Adrenal gland (tissue), 9 donors: ENCODE measurements at regions not wholly inside any gene's neighbourhood (a gene's known extent, or its start where the extent isn't known, plus 50 kb on each side); places are given as distances from the start of the nearest gene placed in this dataset.

ENCODE experiments used
- DNase-seq, 7 donors: peaks; one replicate each; pipeline ENCODE4 v3.0.0-alpha.2; 2019 to 2020
- H3K27ac ChIP-seq, 5 donors: fragments of 200-600 bp; sonication (generic) in 4 of 5; 1 replicate in 3 of 5; 2 replicates in 2 of 5; pipeline versions ENCODE4 v1.5.1 to v1.8.0; 2016 to 2020; ENCODE audit warnings: mild to moderate bottlenecking in 1 of 5
- H3K27me3 ChIP-seq: fragments of 200-600 bp; 2 replicates; pipeline ENCODE4 v1.8.0; 2021
- H3K36me3 ChIP-seq, 2 donors: fragments of 200-600 bp; replicated peaks in 1 of 2; 1 replicate in 1 of 2; 2 replicates in 1 of 2; pipeline versions ENCODE4 v1.5.1 to v1.8.0; 2018 to 2022
- H3K4me1 ChIP-seq, 2 donors: fragments of 200-600 bp; replicated peaks in 1 of 2; 1 replicate in 1 of 2; 2 replicates in 1 of 2; pipeline versions ENCODE4 v1.5.1 to v1.8.0; 2018 to 2021
- H3K4me3 ChIP-seq, 4 donors: fragments of 200-600 bp; sonication (generic) in 3 of 4; one replicate each; pipeline ENCODE4 v1.5.1; 2016 to 2018
- H3K9me3 ChIP-seq, 3 donors: fragments of 200-600 bp; sonication (generic) in 1 of 3; replicated peaks in 1 of 3; 1 replicate in 2 of 3; 2 replicates in 1 of 3; pipeline versions ENCODE4 v1.5.1 to v1.8.0; 2016 to 2021
- CTCF ChIP-seq, 6 experiments: fragments of 450-650 bp in 4 of 6; fragments of 200-600 bp in 2 of 6; sonication (generic) in 1 of 6; IDR thresholded peaks; 1 replicate in 5 of 6; 2 replicates in 1 of 6; pipeline versions ENCODE4 v1.5.1 to v1.8.0; 2016 to 2021; ENCODE audit warnings: antibody characterized with exemption in 6 of 6, mild to moderate bottlenecking in 2 of 6, moderate library complexity in 1 of 6
- POLR2A ChIP-seq, 2 donors: fragments of 450-650 bp; IDR thresholded peaks; one replicate each; pipeline ENCODE4 v1.6.1; 2017; ENCODE audit warnings: antibody characterized with exemption in 2 of 2, mild to moderate bottlenecking in 2 of 2, moderate library complexity in 1 of 2
- WGBS, 4 donors: extraction: QIAGEN DNeasy Blood & Tissue Kit in 2 of 4; methylation state at CpG; one replicate each; pipeline versions ENCODE4 v1.1.5 to v1.1.7; 2013 to 2017; 5-methylcytosine and 5-hydroxymethylcytosine counted together
- intact Hi-C, 2 donors: fragments of 100-400 bp; cut with DNase I; formaldehyde crosslinking; loops; one replicate each; pipeline versions ENCODE4 v1.14.1 to v1.15.0; 2022 to 2023
- donor health status: healthy with polysubstance abuse.
- donor health status: Bipolar disorder and iron deficiency.
- donor health status: DM: yes; HTN: yes; CAD: no.
- donor health status: DM: no; HTN: no; CAD: no.
- donor health status: DM: no; HTN: no; CAD: no.

- H3K9me3 ChIP-seq, result no peaks in the 10 kb centered on the region
- 66 to 85% (median 75%) methylated on average over 4 to 5 of the region's 5 CpGs for WGBS, 4 donors
- no peaks in the 10 kb centered on the region for H3K36me3 ChIP-seq
Observed at GRCh38 chr2:97359861-97360584, 229.7 kb downstream of the ANKRD36B start.

GRCh38 chr2:97355887-97356286, 233.8 kb downstream of the ANKRD36B start:
- Histone ChIP-seq H3K4me1 (no peaks in the 10 kb centered on the region), H3K27me3 (no peaks in the 10 kb centered on the region), H3K9me3 (no peaks in the 10 kb centered on the region), H3K36me3 (no peaks in the 10 kb centered on the region), H3K4me3 (no peak overlapping the region), H3K27ac (no peak overlapping the region)
- peak in 1 of 7 donors; percentile 10 for DNase-seq
- TF ChIP-seq CTCF (IDR thresholded peaks at IDR 0.05), result no peak
- no peak for TF ChIP-seq POLR2A (IDR thresholded peaks at IDR 0.05)
- WGBS, 4 donors, result 60 to 83% (median 74%) methylated on average over 4 of the region's 4 CpGs
- intact Hi-C loops, result no loop called here

More at GRCh38 chr2:97359861-97360584, 229.7 kb downstream of the ANKRD36B start:
- DNase-seq, result peak in 1 of 7 donors; percentile 29
- Histone ChIP-seq H3K4me3 (no peak overlapping the region), H3K27ac (no peak overlapping the region), H3K27me3 (no peaks in the 10 kb centered on the region), H3K4me1 (no peaks in the 10 kb centered on the region)
- no peak for TF ChIP-seq CTCF (IDR thresholded peaks at IDR 0.05)
- TF ChIP-seq POLR2A (IDR thresholded peaks at IDR 0.05), result no peak
- intact Hi-C loops, result no loop called here

- intact Hi-C loops, result no loop called here
Observed at GRCh38 chr2:97355176-97355575, 234.5 kb downstream of the ANKRD36B start.

GRCh38 chr2:97354576-97354975, 235.1 kb downstream of the ANKRD36B start:
- Histone ChIP-seq H3K27me3 (no peaks in the 10 kb centered on the region), H3K4me3 (no peak overlapping the region), H3K36me3 (no peaks in the 10 kb centered on the region), H3K4me1 (no peaks in the 10 kb centered on the region), H3K27ac (no peak overlapping the region), H3K9me3 (no peaks in the 10 kb centered on the region)
- no peak for DNase-seq
- intact Hi-C loops, result no loop called here
- WGBS, 4 donors, result 77 to 89% (median 89%) methylated on average over 1 of the region's 1 CpG; no CpG with 5 or more reads in 1 of the 4 donors
- TF ChIP-seq CTCF (IDR thresholded peaks at IDR 0.05) (no peak), POLR2A (IDR thresholded peaks at IDR 0.05) (no peak)

More at GRCh38 chr2:97355176-97355575, 234.5 kb downstream of the ANKRD36B start:
- Histone ChIP-seq H3K27me3 (no peaks in the 10 kb centered on the region), H3K9me3 (no peaks in the 10 kb centered on the region), H3K27ac (no peak overlapping the region), H3K4me1 (no peaks in the 10 kb centered on the region), H3K4me3 (no peak overlapping the region), H3K36me3 (no peaks in the 10 kb centered on the region)
- WGBS, 4 donors, result 56 to 72% (median 63%) methylated on average over 2 to 3 of the region's 3 CpGs
- TF ChIP-seq CTCF (IDR thresholded peaks at IDR 0.05) (no peak), POLR2A (IDR thresholded peaks at IDR 0.05) (no peak)
- peak in 1 of 7 donors; percentile 9 for DNase-seq
